GM18511 (cell line): ENCODE measurements at regions not wholly inside any gene's neighbourhood (a gene's known extent, or its start where the extent isn't known, plus 50 kb on each side); places are given as distances from the start of the nearest gene placed in this dataset.
A peak's percentile ranks its signal among the peaks of the same experiment; 100 is the strongest.
"Not testable (repeated sequence)": the region's sequence is repeated elsewhere in the genome, so short reads cannot be mapped to it uniquely, and the experiment has no call there.

Experiments used
- ATAC-seq: cut with Tn5 transposase; IDR thresholded peaks from one replicate; pipeline ENCODE4 v1.9.1; 2021; ENCODE audit warnings: mild to moderate bottlenecking, moderate library complexity; ENCODE audit not compliant: unreplicated experiment

DNA sequence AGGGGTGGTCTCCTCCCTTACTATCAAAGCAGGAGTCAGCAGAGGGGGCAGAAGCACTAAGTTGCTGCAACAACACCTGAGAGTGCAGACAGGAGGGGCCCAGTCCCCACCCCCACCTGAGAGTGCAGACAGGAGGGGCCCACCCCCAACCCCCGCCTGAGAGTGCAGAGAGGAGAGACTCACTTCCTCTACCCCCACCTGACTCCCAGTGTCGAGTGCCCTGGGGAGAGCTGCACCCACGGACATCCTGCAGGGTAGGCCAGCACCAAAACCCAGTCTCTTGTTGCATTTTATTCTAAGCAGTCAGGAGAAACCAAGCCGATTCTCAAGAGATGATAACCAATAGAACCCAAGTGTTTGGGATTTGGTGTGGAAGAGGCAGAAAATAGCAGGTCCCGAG lies 78.4 kb downstream of the NAPG start:
- ATAC-seq: no peak

DNA sequence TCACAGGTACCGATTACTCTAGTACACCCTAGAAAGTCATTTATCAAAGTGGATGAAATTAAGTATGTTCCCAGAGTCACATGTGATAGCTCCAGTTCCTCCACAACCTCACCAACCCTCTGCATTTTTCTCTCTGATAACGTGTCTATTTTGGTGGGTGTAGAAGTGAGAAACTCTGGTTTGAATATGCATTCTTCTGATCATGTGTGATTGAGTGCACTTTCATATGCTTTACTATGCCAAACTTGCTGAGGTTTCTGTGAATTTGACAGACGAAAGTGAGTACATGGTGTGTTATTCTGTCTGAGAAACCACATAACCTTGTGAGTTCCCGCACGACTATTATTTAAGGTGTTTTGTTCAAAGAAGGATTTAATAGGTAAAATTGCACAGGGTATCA lies 81.1 kb downstream of the NAPG start:
- peak; percentile 79 for ATAC-seq

GRCh38 chr18:10607332-10608248 lies 81.8 kb downstream of the NAPG start:
- ATAC-seq: not testable (repeated sequence)

DNA sequence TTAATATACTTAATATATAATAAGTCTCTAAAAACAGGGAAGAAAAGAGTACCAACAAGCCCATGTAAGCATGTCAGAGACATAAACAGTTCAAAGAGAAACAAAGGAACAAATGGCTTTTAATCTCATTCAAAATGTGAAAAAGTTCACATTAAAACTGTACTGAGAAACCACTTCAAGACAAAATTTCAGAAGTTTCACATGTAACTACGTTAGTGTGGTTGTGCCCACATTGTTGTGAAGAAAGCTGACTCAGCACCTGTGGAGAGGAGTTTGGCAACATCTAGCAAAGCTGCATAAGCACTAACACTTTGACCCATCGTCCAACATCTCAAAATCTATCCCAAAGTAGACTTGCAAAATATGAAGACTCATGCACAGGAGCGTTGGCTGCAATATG lies 82.6 kb downstream of the NAPG start:
- ATAC-seq: not testable (repeated sequence)

- ATAC-seq: not testable (repeated sequence)
These were observed 83.2 kb downstream of the NAPG start for GRCh38 chr18:10609046-10609445.

GRCh38 chr18:10613226-10613625 lies 87.4 kb downstream of the NAPG start:
- ATAC-seq: not testable (repeated sequence)

GRCh38 chr18:10616714-10617113 lies 90.9 kb downstream of the NAPG start:
- ATAC-seq: not testable (repeated sequence)

- not testable (repeated sequence) for ATAC-seq
These were observed 93.0 kb downstream of the NAPG start for GRCh38 chr18:10618797-10619196.

DNA sequence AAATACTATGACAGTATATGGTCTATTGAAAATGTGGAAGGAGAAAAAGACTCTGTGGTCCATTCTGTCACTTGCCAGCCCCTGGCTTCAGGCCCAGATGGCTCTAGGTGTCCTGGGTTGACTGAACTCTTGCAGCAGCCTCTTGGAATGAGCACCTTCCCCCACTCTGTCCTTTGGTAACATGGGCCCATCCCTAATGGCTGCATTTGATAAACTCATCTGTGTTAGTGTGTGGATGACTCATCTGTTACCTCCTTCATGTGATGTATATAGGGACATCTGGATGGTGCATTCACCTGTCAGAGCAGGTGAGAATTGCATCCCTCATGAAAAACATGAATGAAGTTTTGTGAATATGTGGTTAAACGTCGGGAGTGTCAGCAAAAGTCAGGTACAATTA lies 93.5 kb downstream of the NAPG start:
- ATAC-seq: not testable (repeated sequence)

DNA sequence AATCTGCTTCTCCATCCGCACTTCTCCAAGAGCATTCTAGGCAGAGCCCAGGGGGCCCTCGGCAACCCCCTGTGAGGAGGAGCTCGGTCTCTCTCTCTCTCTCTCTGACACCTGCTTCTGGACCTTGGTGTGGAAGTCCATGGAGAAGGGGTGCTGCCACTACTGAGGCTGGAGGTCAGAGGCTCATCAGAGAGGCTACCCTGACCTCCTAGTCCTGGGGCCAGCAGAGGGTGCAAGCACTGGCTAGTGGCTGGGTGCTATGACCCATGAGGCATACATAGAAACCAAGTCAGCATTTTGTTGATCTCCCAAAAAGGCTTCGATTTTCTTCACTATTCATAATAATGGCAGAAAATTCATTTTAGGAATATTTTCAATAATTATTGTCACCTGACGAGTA lies 94.0 kb downstream of the NAPG start:
- not testable (repeated sequence) for ATAC-seq
